GM18520 (cell line): ENCODE measurements at regions not wholly inside any gene's neighbourhood (a gene's known extent, or its start where the extent isn't known, plus 50 kb on each side); places are given as distances from the start of the nearest gene placed in this dataset.
"Not testable (repeated sequence)": the region's sequence is repeated elsewhere in the genome, so short reads cannot be mapped to it uniquely, and the experiment has no call there.

Experiments
- ATAC-seq: cut with Tn5 transposase; IDR thresholded peaks from one replicate; pipeline ENCODE4 v1.9.1; 2021; ENCODE audit not compliant: unreplicated experiment

DNA sequence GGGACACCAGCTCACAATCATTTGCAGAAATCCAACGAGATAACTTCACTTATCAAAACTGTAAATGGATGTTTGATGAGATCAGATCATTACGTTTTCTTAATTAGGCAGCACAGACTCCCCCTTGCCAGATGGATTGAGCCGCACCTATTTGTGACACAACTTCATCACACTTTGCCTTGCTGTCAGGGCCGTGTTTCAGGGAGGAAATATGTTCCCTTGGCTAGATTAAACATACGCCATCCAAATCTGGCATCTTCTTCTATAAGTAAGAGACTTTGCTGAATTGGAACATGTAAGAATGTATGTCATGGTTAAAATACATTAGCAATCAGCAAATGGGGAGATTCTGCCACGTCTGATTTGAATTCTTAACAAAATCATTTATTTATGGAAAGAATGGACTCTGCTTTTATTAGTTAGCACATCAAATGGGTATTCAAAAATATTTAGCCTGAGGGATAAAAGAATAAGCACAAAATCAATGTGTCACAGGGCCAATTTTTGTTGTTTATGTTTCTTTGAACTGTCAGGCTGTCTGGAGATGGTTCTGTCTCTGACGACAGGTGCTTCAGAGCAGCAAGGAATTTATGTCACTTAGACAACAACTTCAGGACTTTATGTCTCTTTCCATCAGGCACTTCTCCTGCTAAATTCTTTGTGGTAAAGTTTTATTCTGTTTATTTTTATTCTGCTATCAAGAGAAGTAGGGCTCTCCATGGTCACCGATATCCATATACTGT is 326.1 kb upstream of the NCAM1 start:
- no peak for ATAC-seq

DNA sequence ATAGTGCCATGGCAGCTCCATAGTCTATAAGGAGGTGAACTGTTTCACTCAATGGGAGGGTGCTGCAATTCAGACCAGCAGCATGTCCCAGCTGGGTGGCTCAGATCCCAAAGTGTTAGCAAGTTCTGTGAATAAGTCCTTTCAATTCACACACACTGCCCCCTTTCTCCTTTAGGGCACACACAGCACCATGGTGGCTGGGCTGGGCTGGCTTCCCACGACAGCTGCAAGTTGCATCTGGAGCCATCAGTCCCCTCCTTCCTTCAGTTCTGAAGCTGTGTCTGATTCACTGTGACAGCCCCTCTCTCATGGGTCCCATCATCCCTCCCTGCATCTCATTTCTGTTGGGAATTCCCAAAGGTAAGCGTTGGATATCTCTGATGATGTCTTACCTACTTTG is 324.1 kb upstream of the NCAM1 start:
- no peak for ATAC-seq

DNA sequence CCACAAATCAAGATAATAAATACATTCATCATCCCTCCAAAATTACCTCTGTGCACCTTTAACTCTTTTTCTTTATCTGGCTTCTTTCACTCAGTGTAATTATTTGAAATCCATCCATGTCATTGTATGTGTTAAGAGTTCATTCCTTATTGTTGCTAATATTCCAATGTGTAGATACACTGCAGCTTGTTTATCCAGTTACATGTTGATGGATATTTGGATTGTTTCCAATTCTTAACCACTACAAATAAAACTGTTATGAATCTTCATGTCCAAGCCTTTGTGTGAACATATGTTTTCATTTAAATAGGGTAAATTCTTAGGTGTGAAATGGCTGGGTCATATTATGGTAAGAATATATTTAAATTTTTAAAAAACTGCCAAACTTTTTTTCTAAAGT is 323.3 kb upstream of the NCAM1 start:
- ATAC-seq, result no peak

DNA sequence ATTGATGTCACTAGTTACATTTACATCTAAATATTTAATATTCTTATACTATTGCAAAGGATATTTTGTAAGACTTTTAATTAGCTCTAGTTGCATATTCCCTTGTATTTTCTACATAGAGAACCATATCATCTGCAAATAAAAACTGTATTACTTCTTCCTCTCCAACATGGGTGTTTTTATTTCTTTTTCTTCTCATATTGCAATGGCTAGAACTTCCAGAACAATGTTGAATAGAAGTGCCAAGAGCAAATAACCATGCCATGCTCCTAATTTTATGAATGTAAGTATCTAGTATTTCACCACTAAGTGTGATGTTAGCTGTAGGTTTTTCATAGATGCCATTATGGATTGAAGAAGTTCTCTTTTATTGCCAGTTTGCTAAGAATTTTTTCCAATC is 321.8 kb upstream of the NCAM1 start:
- no peak for ATAC-seq

DNA sequence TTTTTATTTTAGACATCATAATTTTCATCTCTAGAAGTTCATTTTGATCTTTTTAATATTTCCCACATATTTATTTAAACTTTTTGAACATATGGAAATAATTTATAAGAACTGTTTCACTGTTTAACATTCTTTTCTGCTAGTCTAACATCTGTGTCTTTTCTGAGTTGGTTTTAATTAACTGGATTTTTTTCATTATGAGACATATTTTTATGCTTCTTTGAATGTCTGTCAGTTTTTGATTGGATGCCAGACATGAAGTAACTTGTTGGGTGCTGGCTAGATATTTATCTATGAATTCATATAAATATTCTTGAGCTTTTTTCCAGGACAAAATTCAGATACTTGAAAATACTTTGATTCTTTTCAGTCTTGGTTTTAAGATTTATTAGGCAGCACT is 317.8 kb upstream of the NCAM1 start:
- no peak for ATAC-seq

DNA sequence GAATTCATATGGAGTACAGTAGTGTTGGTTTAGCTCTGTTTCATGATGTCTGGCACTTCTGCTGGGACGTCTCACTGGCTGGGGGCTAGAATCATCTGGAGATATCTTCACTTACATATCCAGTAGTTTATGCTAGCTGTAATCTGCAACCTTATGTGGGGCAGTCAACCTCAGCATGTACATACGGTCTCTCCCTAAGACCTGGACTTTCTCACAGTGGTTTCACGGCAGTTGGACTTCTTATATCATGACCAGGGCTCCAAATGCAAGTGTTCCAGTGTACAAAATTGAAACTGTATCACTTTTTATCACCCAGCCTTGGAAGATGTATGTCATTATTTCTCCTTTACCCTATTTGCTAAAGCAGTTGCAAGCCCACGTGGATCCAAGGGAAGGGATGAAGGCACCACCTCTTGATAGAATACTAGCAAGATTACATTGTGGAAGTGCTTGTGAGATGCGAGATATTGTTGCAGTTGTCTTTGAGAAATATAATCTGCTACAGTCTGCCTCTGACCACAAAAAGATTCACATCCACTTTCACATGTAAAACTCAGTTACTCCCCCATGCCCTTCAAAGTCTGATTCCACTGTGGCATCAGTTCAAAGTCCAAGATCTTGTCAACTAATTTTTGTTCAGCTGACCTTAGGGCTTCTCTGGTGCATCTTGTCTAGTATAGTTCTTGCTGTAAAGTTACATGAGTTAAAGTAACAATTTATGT is 316.6 kb upstream of the NCAM1 start:
- ATAC-seq, result peak; percentile 65

DNA sequence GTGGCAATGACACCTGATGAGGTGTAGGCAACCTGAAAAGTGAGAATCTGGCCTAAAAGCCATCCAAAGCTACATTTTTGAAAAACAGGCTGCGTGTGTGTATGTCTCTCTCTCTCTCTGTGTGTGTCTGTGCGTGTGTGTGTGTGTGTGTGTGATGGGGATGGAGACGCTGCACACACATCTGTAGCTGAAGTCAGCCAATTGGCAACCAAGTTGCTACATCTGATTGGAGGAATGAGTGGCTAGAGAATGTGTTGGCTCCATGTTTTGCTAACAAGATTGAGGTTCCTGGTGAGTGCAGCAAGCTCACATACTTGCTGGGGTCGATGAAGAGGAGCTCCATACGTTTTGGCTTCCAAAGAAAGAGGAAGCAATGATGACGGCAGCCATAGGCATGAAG is 311.4 kb upstream of the NCAM1 start:
- no peak for ATAC-seq

DNA sequence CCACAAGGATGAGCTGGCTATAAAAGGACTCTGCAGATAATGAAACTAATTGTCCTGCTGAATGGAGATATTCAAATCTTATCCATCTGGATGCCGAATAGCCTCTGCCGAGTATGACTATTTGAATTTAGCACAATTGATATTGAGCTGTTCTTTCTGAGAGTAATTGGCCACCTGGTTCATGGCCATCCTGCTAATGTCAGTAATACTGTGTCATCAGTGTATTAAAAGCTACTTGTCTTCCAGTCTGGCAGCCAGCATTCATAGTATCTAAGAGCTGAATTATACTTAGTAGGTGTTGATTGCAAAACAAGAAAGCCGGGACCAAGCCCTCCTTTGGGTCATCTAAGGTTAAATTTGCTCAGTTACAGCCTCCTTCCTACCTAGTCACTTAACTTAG is 310.7 kb upstream of the NCAM1 start:
- ATAC-seq, result no peak

DNA sequence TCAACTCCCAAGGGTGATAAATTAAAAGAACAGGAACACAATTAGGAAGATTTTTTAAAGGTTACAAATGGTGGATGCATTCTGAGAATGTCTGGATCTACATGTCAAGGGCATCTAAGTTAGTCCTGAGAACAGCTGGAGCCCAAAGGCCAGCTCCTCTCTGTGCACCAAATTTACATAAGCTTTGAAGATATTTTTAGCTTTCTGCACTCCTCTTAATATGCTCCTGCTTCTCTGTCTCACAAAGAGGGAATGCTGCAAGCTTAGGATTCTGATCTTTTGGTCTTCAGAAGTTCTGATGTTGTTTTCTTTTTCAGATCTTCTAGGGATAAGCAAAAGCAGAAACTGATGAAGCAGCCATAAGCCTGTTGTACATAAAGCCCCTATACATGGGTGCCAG is 309.8 kb upstream of the NCAM1 start:
- no peak for ATAC-seq

DNA sequence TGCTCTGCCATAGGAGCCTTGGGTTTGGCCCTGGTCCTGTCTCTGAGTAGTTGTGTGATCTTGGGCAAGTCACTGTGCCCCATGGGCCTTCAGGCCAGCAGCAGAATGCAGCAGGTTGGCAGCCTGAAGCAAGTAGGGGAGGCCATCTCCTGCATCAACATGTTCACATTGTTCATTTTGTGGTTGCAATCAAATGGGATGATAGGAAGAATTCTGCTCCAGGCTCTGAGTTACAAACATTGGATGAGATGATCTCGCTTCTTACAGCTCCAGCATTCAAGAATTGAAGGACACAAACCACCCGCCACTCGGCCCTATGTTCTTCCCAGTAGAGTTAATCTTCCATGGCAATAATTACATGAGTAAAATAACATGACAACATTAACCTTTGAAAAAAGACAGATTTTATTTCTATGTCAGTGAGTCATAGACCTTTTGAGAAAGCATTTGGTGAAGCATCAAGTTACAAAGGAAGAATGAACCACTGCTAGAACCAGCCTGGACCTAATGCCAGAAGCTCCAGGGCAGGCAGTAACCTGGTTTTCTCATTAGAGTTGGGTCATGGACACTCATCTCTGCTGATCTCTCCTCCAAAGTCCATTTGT is 308.3 kb upstream of the NCAM1 start:
- ATAC-seq, result no peak

DNA sequence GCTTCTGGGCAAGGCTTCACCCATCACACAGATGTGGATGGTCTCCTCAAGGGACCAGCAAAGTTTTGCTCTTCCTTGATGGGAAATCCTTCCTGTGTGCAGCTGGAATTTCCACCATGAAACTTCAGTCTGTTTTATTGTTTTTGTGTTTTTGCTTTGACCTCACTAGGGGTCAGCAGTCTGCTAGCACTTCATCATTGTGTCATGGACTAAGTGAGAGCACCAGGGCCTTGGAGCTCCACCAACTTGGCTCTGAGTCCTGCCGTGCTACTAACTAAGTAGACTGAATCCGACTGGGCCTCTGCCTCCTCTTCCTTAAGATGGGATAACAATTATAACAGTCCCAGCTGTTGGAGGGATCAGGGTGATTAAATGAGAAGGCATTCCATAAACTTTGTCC is 305.8 kb upstream of the NCAM1 start:
- ATAC-seq, result no peak

DNA sequence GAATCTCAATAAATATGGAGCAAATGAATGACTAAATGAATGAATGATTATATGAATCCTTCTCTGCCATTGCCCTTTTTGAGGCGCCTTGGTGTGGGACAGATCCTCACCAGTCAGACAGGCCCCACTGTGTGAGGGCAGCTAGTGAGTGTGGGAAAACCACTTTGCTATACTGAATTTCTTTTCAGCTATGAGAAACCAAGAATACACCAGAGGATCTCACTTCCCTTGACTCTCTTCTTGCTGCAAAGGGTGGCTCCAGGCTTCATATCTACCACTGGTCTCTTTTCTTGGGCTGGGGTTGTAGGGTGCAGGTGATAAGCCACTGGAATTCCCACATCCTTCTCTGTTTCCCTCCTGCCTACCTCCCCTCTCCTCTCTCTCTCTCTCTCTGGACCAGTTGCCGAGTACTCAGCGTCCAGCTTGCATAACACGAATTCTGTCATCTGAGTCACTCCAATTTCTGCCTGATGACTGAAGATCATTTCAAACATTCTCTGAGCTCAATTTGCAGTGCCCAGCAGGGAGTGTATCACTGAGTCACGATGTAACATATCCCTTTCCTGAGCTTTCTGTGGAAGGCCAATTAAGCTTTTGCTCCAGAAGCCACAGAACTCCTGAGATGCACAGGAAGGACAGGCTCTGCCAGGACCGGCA is 304.3 kb upstream of the NCAM1 start:
- ATAC-seq, result no peak

DNA sequence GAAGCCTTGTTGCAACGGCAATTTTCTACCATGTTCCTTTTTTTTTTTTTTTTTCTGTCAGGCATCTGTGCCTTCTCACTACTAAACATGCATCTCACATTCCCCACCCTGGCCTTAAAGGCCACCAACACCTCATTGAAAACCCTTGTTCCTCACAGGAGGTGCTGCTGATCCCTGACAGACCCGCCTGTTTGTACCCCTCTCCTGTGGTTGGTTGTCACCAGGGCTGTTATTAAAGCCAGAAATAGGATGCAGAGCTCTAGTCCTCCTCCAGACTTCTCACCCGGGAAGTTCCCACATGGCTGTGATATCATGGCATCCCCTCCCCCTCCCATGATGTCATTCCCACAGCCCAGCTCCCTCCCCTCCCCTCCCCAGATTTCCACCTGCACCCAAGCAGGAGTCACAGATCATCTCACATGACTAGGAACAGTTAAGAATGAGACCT is 302.8 kb upstream of the NCAM1 start:
- ATAC-seq, result no peak

DNA sequence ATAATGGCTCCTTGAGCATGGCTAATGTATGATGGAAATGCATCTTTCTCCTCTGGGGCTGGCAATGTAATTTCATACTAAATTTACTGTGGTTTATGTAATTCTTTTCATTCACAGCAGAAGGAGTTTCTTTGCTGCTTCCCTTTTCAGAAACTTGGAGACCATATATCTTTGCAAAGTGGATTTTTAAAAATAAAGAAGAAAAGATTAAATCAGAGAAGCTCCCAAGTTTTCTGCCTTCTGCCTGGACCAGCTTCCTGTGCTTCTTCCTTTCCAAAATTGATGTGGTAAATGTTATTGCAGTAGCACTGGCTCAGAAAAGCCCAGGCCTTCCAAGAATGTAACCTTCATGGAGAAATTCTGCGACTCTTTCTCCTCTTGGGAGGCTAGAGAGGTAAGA is 300.1 kb upstream of the NCAM1 start:
- no peak for ATAC-seq

DNA sequence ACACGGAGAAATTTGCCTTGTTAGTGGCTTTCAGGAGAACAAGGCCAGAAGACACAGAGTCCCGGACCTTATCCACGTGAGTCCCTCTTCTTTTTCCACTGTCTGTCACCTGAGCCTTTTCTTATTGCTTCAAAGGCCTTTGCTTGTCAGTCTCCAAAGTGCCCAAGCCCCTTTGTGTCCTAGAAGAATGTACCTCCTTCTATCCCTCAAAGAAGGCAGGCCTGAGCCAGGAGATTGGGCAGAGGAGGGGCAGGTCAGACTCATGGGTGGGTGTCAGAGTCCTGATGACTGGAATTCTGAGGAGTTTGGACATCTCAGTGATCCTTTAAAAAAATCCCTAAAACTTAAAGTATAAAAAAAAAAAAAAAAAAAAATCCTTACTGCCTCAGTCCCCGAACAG is 299.6 kb upstream of the NCAM1 start:
- ATAC-seq, result no peak

DNA sequence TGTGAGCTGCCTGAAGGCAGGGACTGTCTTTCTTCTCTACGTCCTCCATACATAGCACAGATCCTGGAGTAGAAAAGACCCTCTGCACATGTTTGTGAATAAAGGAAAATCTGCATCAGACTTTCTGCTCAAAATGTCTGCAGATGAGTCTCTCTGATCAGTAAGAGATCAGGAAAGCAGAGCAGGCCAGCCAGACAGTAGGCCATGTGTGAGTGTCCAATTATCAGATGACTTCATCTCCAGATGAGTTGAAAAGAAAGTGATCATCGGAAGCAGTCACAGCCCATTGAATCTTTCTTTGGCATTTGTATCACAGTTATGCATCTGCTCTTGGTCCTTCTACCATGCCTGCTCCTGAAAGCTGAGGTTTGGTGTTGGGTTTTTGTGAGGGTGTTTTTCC is 298.7 kb upstream of the NCAM1 start:
- no peak for ATAC-seq

DNA sequence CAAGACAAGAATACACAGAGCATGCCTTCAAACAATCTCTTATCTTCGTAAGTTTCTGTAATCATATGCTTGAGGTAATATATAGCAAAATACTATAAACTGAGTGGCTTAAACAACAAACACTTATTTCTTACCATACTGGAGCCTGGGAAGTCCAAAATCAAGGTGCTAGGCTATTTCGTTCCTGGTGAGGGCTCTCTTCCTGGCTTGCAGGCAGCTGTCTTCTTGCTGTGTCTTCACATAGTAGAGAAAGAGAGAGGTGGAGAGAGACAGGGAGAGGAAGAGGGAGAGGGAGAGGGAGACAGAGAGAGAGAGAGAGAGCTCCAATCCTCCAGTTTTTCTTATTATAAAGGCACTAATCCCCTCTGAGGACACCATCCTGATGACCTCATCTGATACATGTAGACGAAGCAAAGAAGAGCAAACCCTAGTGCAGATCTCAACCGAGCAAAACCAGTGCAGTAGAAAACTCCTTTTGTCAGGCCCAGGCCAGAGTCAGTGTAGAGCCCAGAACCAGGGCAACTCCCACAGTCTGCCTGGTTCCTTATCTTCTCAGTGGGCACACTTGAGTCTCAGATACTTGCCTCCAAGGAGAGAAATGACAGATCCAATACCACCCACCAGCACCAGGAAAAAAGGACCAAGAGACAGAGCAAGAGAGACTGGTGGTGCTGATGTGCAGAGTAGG is 297.1 kb upstream of the NCAM1 start:
- ATAC-seq, result no peak

DNA sequence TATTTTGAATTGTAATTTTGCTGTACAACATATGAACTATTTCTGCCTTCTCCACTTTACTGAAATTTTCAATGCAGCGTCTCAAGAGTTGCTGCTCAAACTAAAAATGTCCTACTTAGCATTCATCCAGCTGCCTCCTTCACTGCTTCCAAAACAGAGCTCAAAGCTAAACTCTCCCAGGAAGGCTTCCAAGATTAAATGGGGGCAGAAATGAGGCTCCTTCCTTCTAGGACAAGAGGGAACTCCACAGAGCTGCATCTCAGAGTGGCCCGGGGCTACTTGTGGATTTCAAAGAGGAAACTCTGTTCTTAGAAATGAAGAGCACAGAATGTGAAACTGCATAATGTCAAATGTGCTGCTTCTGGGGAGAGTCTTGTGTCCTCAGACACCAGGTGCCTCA is 295.9 kb upstream of the NCAM1 start:
- no peak for ATAC-seq

DNA sequence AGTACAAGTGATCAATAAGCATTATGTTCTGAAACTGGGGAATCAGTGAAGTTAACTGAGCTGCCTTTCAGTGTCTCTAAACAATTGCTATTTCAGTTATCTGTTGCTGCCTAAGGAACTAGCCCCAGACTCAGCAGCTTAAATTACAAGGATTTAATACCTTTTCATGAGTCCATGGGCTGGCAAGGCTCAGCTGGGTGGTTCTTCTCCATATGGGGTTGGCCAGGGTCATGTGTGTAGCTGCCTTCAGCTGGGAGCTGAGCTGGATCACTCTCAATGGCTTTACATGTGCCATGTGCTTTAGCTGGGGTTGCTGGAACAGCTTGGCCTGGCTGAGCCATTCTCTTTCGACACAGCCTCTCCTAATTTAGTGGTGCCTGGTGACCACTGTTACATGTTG is 295.0 kb upstream of the NCAM1 start:
- ATAC-seq, result no peak

DNA sequence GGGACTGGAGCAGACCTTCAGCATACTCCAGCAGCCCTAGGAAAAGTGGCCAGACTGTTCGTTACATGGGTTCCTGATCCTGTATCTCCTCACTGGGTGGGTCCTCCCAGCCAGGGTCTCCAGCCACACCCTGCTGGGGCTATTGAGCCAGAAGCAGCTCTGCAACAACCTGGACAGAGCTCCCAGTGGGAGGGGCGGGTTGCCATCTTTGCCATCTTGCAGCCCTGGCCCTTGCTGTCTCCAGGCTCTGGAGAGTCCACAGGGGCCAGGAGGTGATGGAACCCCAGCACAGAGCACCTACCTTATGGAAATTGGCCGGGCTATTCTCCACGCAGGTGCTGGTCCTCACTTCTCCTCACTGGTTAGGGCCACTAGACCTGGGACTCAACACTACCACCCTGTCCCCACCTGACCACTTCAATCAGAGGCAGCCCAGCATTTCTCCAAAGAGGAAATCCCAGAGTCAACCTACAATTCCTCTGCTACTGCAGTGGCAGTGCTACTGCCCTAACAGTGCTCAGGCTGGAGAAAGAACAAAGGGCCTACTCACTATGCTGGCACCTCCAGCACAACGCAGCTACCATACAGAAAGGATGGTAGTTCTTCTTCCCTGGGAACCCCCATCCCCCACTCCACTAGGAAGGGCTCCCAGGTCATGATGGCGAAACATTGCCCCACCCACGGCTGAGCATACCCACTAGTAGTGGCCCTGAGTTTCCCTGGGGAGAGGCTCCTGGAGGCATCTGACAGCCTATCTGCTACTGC is 290.2 kb upstream of the NCAM1 start:
- ATAC-seq, result no peak

DNA sequence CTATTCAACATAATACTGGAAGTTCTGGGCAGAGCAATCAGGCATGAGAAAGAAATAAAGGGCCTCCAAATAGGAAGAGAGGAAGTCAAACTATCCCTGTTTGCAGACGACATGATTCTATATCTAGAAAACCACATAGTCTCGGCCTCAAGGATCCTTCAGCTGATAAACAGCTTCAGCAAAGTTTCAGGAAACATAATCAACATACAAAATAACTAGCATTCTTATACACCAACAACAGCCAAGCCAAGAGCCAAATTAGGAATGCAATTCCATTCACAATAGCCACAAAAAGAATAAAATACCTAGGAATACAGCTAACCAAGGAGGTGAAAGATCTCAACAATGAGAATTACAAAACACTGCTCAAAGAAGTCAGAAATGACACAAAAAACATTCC is 287.8 kb upstream of the NCAM1 start:
- ATAC-seq, result not testable (repeated sequence)
